PC-9 (cell line): ENCODE measurements at regions not wholly inside any gene's neighbourhood (a gene's known extent, or its start where the extent isn't known, plus 50 kb on each side); places are given as distances from the start of the nearest gene placed in this dataset.

Source experiments
- BruUV-seq: library from RNA; stranded (reverse); fragments of 400-500 nt; replicated peaks from 2 replicates; lab custom pipeline; 2021; lab: Mats Ljungman, UMichigan
- CTCF ChIA-PET: fragments of 300-600 bp; sonication (Branson Sonifier 250); formaldehyde crosslinking; loops from one replicate; lab custom pipeline; 2022; ENCODE audit warnings: antibody characterized with exemption; lab: Charles Lee
- POLR2A ChIA-PET: fragments of 300-600 bp; sonication (Branson Sonifier 250); formaldehyde crosslinking; loops from one replicate; lab custom pipeline; 2022; ENCODE audit warnings: antibody characterized with exemption; ENCODE audit not compliant: unreplicated experiment; lab: Charles Lee
- DNase-seq, 2 experiments: peaks; one replicate each; pipeline versions ENCODE4 v3.0.0 to v3.0.0-alpha.2; 2015 to 2022; ENCODE audit warnings: mixed read lengths in 1 of 2
- H2AFZ ChIP-seq: fragments of 200-600 bp; sonication (generic); 2 replicates; pipeline ENCODE4 v1.8.1; 2017; ENCODE audit warnings: antibody characterized with exemption
- H3F3A ChIP-seq: fragments of 200-600 bp; sonication (generic); 2 replicates; pipeline ENCODE4 v1.8.1; 2017; ENCODE audit warnings: antibody characterized with exemption, mild to moderate bottlenecking, low read depth; ENCODE audit not compliant: insufficient read depth
- H3K27ac ChIP-seq: fragments of 200-600 bp; sonication (generic); 2 replicates; pipeline ENCODE4 v1.6.1; 2016; ENCODE audit warnings: mixed run types
- H3K27me3 ChIP-seq: fragments of 200-600 bp; sonication (generic); 2 replicates; pipeline ENCODE4 v1.6.1; 2016; ENCODE audit warnings: low read depth, mixed run types; ENCODE audit not compliant: insufficient read depth
- H3K36me3 ChIP-seq: fragments of 200-600 bp; sonication (generic); 2 replicates; pipeline ENCODE4 v1.6.1; 2016; ENCODE audit warnings: low read depth, mixed run types
- H3K4me1 ChIP-seq: fragments of 200-600 bp; sonication (generic); replicated peaks from 2 replicates; pipeline ENCODE4 v1.6.1; 2016; ENCODE audit warnings: mixed run types; ENCODE audit not compliant: insufficient read depth
- H3K4me2 ChIP-seq: fragments of 200-600 bp; sonication (generic); 2 replicates; pipeline ENCODE4 v1.6.1; 2017; ENCODE audit warnings: mixed run types
- H3K4me3 ChIP-seq: fragments of 200-600 bp; sonication (generic); 2 replicates; pipeline ENCODE4 v1.6.1; 2016; ENCODE audit warnings: mixed run types
- H3K79me2 ChIP-seq: fragments of 200-600 bp; sonication (generic); 2 replicates; pipeline ENCODE4 v1.6.1; 2017; ENCODE audit warnings: low read depth, mixed run types
- H3K9me2 ChIP-seq: fragments of 200-600 bp; sonication (generic); 2 replicates; pipeline ENCODE4 v1.8.1; 2017; ENCODE audit warnings: mild to moderate bottlenecking; ENCODE audit not compliant: insufficient read depth
- H3K9me3 ChIP-seq: fragments of 200-600 bp; sonication (generic); 2 replicates; pipeline ENCODE4 v1.8.1; 2016; ENCODE audit warnings: low read depth; ENCODE audit not compliant: insufficient read depth
- H4K20me1 ChIP-seq: fragments of 200-600 bp; sonication (generic); 2 replicates; pipeline ENCODE4 v1.8.1; 2017; ENCODE audit not compliant: insufficient read depth
- EZH2 ChIP-seq: fragments of 200-600 bp; sonication (generic); IDR thresholded peaks from 2 replicates; pipeline ENCODE4 v1.8.0; 2017; ENCODE audit warnings: antibody characterized with exemption, low read depth
- intact Hi-C: fragments of 100-400 bp; cut with micrococcal nuclease; formaldehyde crosslinking; loops from one replicate; pipeline ENCODE4 v1.10.0; 2022; ENCODE audit not compliant: unreplicated experiment
- TF ChIP-seq, protein P1 (sequence below): fragments of 200-600 bp; sonication (generic); conservative IDR thresholded peaks from 2 replicates; pipeline ENCODE4 v1.6.1; 2017; ENCODE audit warnings: mixed run types, antibody characterized with exemption, mild to moderate bottlenecking, moderate library complexity

DNA sequence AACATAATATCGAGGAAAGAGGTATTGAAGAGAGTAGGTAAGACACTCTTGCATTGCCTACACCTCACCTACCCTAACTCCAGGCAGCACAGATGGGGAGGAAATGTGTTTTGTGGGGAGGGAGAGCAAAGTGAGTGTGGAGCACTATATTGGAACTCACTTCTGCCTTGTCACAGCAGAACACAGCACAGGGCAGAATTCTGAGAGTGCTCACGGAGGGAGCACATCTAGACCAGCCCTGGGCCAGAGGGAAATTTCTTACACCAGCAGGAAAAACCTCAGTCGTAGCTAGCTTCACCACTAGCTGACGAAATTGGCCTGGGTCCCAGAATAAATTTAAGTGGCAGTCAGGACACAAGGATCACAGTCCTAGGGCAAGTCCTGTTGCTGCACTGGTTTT lies 517.3 kb downstream of the TMA16 start:
- TF ChIP-seq EZH2, result no peak
- TF ChIP-seq, protein P1, sequence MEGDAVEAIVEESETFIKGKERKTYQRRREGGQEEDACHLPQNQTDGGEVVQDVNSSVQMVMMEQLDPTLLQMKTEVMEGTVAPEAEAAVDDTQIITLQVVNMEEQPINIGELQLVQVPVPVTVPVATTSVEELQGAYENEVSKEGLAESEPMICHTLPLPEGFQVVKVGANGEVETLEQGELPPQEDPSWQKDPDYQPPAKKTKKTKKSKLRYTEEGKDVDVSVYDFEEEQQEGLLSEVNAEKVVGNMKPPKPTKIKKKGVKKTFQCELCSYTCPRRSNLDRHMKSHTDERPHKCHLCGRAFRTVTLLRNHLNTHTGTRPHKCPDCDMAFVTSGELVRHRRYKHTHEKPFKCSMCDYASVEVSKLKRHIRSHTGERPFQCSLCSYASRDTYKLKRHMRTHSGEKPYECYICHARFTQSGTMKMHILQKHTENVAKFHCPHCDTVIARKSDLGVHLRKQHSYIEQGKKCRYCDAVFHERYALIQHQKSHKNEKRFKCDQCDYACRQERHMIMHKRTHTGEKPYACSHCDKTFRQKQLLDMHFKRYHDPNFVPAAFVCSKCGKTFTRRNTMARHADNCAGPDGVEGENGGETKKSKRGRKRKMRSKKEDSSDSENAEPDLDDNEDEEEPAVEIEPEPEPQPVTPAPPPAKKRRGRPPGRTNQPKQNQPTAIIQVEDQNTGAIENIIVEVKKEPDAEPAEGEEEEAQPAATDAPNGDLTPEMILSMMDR, result no peak
- no peaks in the 10 kb centered on the region for H3K36me3 ChIP-seq
- POLR2A ChIA-PET, result no interaction called here
- H3K4me1 ChIP-seq, result no peaks in the 10 kb centered on the region
- BruUV-seq, result no TSS peak
- H3K79me2 ChIP-seq, result no peaks in the 10 kb centered on the region
- H2AFZ ChIP-seq, result no peak overlapping the region
- no peaks in the 10 kb centered on the region for H3K9me2 ChIP-seq
- no peaks in the 10 kb centered on the region for H3F3A ChIP-seq
- H3K27ac ChIP-seq, result no peak overlapping the region
- intact Hi-C loops, result loop anchor here (1.0 to 10.0 kb wide), 2 partner anchors 456 to 723 kb away; no protein-coding TSS in a partner anchor
- H3K4me3 ChIP-seq, result no peak overlapping the region
- CTCF ChIA-PET, result no interaction called here
- no peak overlapping the region for H3K4me2 ChIP-seq
- no peak for DNase-seq
- H3K27me3 ChIP-seq, result no peaks in the 10 kb centered on the region
- no peaks in the 10 kb centered on the region for H4K20me1 ChIP-seq
- H3K9me3 ChIP-seq, result no peaks in the 10 kb centered on the region

DNA sequence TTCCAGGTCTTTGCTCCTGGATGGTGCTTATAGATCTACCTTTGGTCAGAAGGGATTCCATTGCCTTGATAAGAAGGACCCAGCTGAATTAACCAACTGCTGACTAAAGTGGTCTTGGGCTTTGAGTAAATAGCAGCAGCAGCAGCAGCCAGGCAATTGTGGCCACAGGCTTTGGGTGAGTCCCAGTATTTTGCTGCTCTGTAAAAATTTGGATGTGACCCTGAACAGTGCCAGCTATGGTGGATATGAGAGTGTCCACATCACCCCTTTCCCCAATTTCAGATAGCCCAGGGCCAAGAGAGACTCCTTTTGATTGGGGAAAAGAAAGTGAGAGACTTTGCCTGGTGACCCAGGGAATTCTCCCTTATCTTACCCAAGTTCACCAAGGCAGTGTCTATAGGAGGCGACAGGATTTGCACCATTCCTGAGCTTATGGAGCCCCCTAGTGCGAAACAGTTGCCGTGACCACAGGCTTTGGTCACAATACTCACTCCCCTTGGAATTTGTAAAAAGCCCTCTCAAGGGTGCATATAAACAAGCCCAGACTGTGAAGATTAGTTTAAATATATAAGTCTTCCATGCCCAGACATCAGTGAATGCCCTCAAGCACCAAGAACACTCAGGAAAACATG lies 518.0 kb downstream of the TMA16 start:
- no peak overlapping the region for H3K4me3 ChIP-seq
- no peaks in the 10 kb centered on the region for H3K9me3 ChIP-seq
- no peaks in the 10 kb centered on the region for H3K4me1 ChIP-seq
- BruUV-seq, result no TSS peak
- H3K79me2 ChIP-seq, result no peaks in the 10 kb centered on the region
- no peaks in the 10 kb centered on the region for H3K9me2 ChIP-seq
- TF ChIP-seq, protein P1, result peak; percentile 53; the same call in 1 of the 2 replicates
- no peak for TF ChIP-seq EZH2
- no peaks in the 10 kb centered on the region for H3K36me3 ChIP-seq
- CTCF ChIA-PET, result no interaction called here
- POLR2A ChIA-PET, result no interaction called here
- no peak overlapping the region for H3K27ac ChIP-seq
- no peaks in the 10 kb centered on the region for H3F3A ChIP-seq
- intact Hi-C loops, result loop anchor here (1.0 to 10.0 kb wide), 2 partner anchors 457 to 722 kb away; no protein-coding TSS in a partner anchor
- no peaks in the 10 kb centered on the region for H4K20me1 ChIP-seq
- no peak overlapping the region for H2AFZ ChIP-seq
- H3K27me3 ChIP-seq, result no peaks in the 10 kb centered on the region
- no peak for DNase-seq
- no peak overlapping the region for H3K4me2 ChIP-seq

DNA sequence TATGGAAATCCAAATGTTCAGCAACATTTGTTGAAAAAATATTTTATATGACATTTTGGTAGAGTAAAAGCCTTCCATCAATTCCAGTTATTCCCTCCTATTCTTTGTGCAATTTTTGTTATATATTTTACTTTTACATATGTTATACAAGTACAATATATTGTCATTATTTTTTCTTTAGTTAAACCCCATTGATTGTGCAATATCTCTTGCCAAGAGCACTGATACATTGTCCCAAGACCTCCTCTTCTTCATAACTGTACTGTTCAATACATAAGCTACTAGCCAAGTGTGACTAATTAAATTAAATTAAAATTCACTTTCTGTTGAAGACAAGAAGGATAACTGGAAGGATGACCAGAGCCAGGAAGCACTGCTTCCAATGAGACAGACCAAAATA lies 527.5 kb downstream of the TMA16 start:
- no peaks in the 10 kb centered on the region for H3K9me2 ChIP-seq
- no peaks in the 10 kb centered on the region for H3K9me3 ChIP-seq
- CTCF ChIA-PET, result no interaction called here
- no peaks in the 10 kb centered on the region for H3K79me2 ChIP-seq
- intact Hi-C loops, result no loop called here
- BruUV-seq, result no TSS peak
- H3F3A ChIP-seq, result no peaks in the 10 kb centered on the region
- no peak overlapping the region for H3K4me3 ChIP-seq
- POLR2A ChIA-PET, result no interaction called here
- H3K27me3 ChIP-seq, result no peaks in the 10 kb centered on the region
- no peak for DNase-seq
- H4K20me1 ChIP-seq, result no peaks in the 10 kb centered on the region
- no peaks in the 10 kb centered on the region for H3K36me3 ChIP-seq
- H3K27ac ChIP-seq, result no peak overlapping the region
- no peaks in the 10 kb centered on the region for H3K4me1 ChIP-seq
- TF ChIP-seq, protein P1, result no peak
- TF ChIP-seq EZH2, result no peak
- no peak overlapping the region for H2AFZ ChIP-seq
- H3K4me2 ChIP-seq, result no peak overlapping the region
